Common myeloid progenitor, CD34-positive (primary cell): ENCODE measurements at regions not wholly inside any gene's neighbourhood (a gene's known extent, or its start where the extent isn't known, plus 50 kb on each side); places are given as distances from the start of the nearest gene placed in this dataset.

Experiments used
- CTCF ChIA-PET: fragments of 350-600 bp; sonication (Branson Sonifier 250); formaldehyde crosslinking; loops from one replicate; lab custom pipeline; 2021; ENCODE audit warnings: antibody characterized with exemption; lab: Charles Lee
- POLR2A ChIA-PET: fragments of 350-600 bp; sonication (Branson Sonifier 250); formaldehyde crosslinking; loops from one replicate; lab custom pipeline; 2021; ENCODE audit warnings: antibody characterized with exemption; lab: Charles Lee
- DNase-seq, 3 donors: peaks; one replicate each; pipeline versions ENCODE4 v3.0.0 to v3.0.0-alpha.2; 2013
- H3K27ac ChIP-seq, 2 experiments: 1 replicate in 1 of 2; 2 replicates in 1 of 2; pipeline ENCODE4 v1.7.0; 2013; ENCODE audit warnings: inconsistent platforms in 2 of 2, low read length in 2 of 2, mild to moderate bottlenecking in 2 of 2, low read depth in 1 of 2, moderate library complexity in 1 of 2; ENCODE audit not compliant: severe bottlenecking in 2 of 2, insufficient read depth in 1 of 2, poor library complexity in 1 of 2
- H3K27me3 ChIP-seq, 5 experiments: replicated peaks in 2 of 5; 1 replicate in 3 of 5; 2 replicates in 2 of 5; pipeline versions ENCODE4 v1.6.1 to v1.7.0; 2013; ENCODE audit warnings: low read length in 4 of 5, mild to moderate bottlenecking in 2 of 5, moderate library complexity in 2 of 5, inconsistent platforms in 1 of 5; ENCODE audit not compliant: insufficient read depth in 5 of 5, control insufficient read depth in 4 of 5
- H3K36me3 ChIP-seq, 4 experiments: 1 replicate in 2 of 4; 2 replicates in 2 of 4; pipeline versions ENCODE4 v1.6.1 to v1.7.0; 2013; ENCODE audit warnings: low read length in 3 of 4, control low read depth in 1 of 4, mild to moderate bottlenecking in 1 of 4; ENCODE audit not compliant: control insufficient read depth in 4 of 4, insufficient read depth in 4 of 4
- H3K4me1 ChIP-seq, 4 experiments: 1 replicate in 3 of 4; 2 replicates in 1 of 4; pipeline versions ENCODE4 v1.6.1 to v1.7.1; 2013; ENCODE audit warnings: low read length in 3 of 4, mild to moderate bottlenecking in 3 of 4, control low read depth in 1 of 4, inconsistent platforms in 1 of 4, moderate library complexity in 1 of 4; ENCODE audit not compliant: control insufficient read depth in 4 of 4, insufficient read depth in 4 of 4; ENCODE audit errors: control extremely low read depth in 1 of 4
- H3K4me3 ChIP-seq, 7 experiments: 1 replicate in 4 of 7; 2 replicates in 3 of 7; pipeline versions ENCODE4 v1.5.1 to v1.7.0; 2013; ENCODE audit warnings: mild to moderate bottlenecking in 7 of 7, low read length in 6 of 7, moderate library complexity in 6 of 7, inconsistent platforms in 2 of 7, low read depth in 2 of 7, control low read depth in 1 of 7; ENCODE audit not compliant: insufficient read depth in 4 of 7, control insufficient read depth in 1 of 7; ENCODE audit errors: extremely low read depth in 1 of 7
- H3K9me3 ChIP-seq, 5 experiments: 1 replicate in 4 of 5; 2 replicates in 1 of 5; pipeline versions ENCODE4 v1.6.1 to v1.7.1; 2013; ENCODE audit warnings: low read length in 4 of 5, mild to moderate bottlenecking in 2 of 5, inconsistent platforms in 1 of 5, low read depth in 1 of 5, moderate library complexity in 1 of 5; ENCODE audit not compliant: control insufficient read depth in 4 of 5, insufficient read depth in 2 of 5; ENCODE audit errors: control extremely low read depth in 1 of 5
- WGBS: methylation state at CpG from one replicate; pipeline ENCODE4 v1.1.5; 2013; ENCODE audit not compliant: insufficient coverage; 5-methylcytosine and 5-hydroxymethylcytosine counted together

GRCh38 chrX:122245175-122245574 lies 938.9 kb upstream of the GRIA3 start:
- ChIA-PET POLR2A (no interaction called here), CTCF (no interaction called here)
- H3K4me1 ChIP-seq, result no peaks in the 10 kb centered on the region
- H3K27ac ChIP-seq, result no peak overlapping the region
- H3K4me3 ChIP-seq, result no peak overlapping the region
- H3K9me3 ChIP-seq, result no peaks in the 10 kb centered on the region
- no peak for DNase-seq
- no peaks in the 10 kb centered on the region for H3K27me3 ChIP-seq
- H3K36me3 ChIP-seq, result no peaks in the 10 kb centered on the region

- POLR2A ChIA-PET, result no interaction called here
- H3K4me3 ChIP-seq, result no peak overlapping the region
- no peaks in the 10 kb centered on the region for H3K9me3 ChIP-seq
- no peak overlapping the region for H3K27ac ChIP-seq
- no peaks in the 10 kb centered on the region for H3K27me3 ChIP-seq
- no peaks in the 10 kb centered on the region for H3K4me1 ChIP-seq
- WGBS, result 70% methylated on average over 2 of the region's 2 CpGs
- DNase-seq, result no peak
- H3K36me3 ChIP-seq, result no peaks in the 10 kb centered on the region
- CTCF ChIA-PET, result no interaction called here
Measured at GRCh38 chrX:122245943-122246342, 938.1 kb upstream of the GRIA3 start.

GRCh38 chrX:122246937-122247336 lies 937.1 kb upstream of the GRIA3 start:
- H3K9me3 ChIP-seq, result no peaks in the 10 kb centered on the region
- no peaks in the 10 kb centered on the region for H3K36me3 ChIP-seq
- no peak overlapping the region for H3K27ac ChIP-seq
- POLR2A ChIA-PET, result no interaction called here
- no peak overlapping the region for H3K4me3 ChIP-seq
- CTCF ChIA-PET, result no interaction called here
- WGBS, result 57% methylated on average over 2 of the region's 3 CpGs
- H3K4me1 ChIP-seq, result no peaks in the 10 kb centered on the region
- H3K27me3 ChIP-seq, result no peaks in the 10 kb centered on the region
- DNase-seq, result no peak

GRCh38 chrX:122248681-122249080 lies 935.4 kb upstream of the GRIA3 start:
- Histone ChIP-seq H3K27ac (no peak overlapping the region), H3K4me3 (no peak overlapping the region), H3K36me3 (no peaks in the 10 kb centered on the region), H3K4me1 (no peaks in the 10 kb centered on the region), H3K27me3 (no peaks in the 10 kb centered on the region), H3K9me3 (no peaks in the 10 kb centered on the region)
- ChIA-PET CTCF (no interaction called here), POLR2A (no interaction called here)
- DNase-seq, result no peak

- ChIA-PET POLR2A (no interaction called here), CTCF (no interaction called here)
- Histone ChIP-seq H3K4me1 (no peaks in the 10 kb centered on the region), H3K27me3 (no peaks in the 10 kb centered on the region), H3K4me3 (no peak overlapping the region), H3K27ac (no peak overlapping the region), H3K36me3 (no peaks in the 10 kb centered on the region), H3K9me3 (no peaks in the 10 kb centered on the region)
- DNase-seq, result no peak
- 77% methylated on average over 5 of the region's 5 CpGs for WGBS
Measured at GRCh38 chrX:122252454-122252853, 931.6 kb upstream of the GRIA3 start.

GRCh38 chrX:122268353-122268752 lies 915.7 kb upstream of the GRIA3 start:
- POLR2A ChIA-PET, result no interaction called here
- no peak for DNase-seq
- Histone ChIP-seq H3K36me3 (no peaks in the 10 kb centered on the region), H3K27me3 (no peaks in the 10 kb centered on the region), H3K4me1 (no peaks in the 10 kb centered on the region), H3K27ac (no peak overlapping the region), H3K4me3 (no peak overlapping the region), H3K9me3 (peaks cover 0 to 4% (median 0%) of the 10 kb centered on the region in 5 experiments)
- CTCF ChIA-PET, result no interaction called here

GRCh38 chrX:122269243-122269781 lies 914.8 kb upstream of the GRIA3 start:
- DNase-seq, result no peak
- CTCF ChIA-PET, result no interaction called here

More at GRCh38 chrX:122269243-122269781, 914.8 kb upstream of the GRIA3 start:
- H3K9me3 ChIP-seq, result peaks cover 0 to 4% (median 0%) of the 10 kb centered on the region in 5 experiments
- no peak overlapping the region for H3K4me3 ChIP-seq
- H3K4me1 ChIP-seq, result no peaks in the 10 kb centered on the region
- H3K27me3 ChIP-seq, result no peaks in the 10 kb centered on the region
- no peaks in the 10 kb centered on the region for H3K36me3 ChIP-seq
- POLR2A ChIA-PET, result no interaction called here
- no peak overlapping the region for H3K27ac ChIP-seq
